KMS-11 (cell line): ENCODE measurements at regions not wholly inside any gene's neighbourhood (a gene's known extent, or its start where the extent isn't known, plus 50 kb on each side); places are given as distances from the start of the nearest gene placed in this dataset.

ENCODE experiments used
- H2AFZ ChIP-seq: fragments of 200-600 bp; sonication (generic); 2 replicates; pipeline ENCODE4 v1.6.1; 2016; ENCODE audit warnings: antibody characterized with exemption, mixed run types, low read depth
- H3K27ac ChIP-seq: fragments of 200-600 bp; sonication (generic); 2 replicates; pipeline ENCODE4 v1.6.1; 2016; ENCODE audit warnings: mild to moderate bottlenecking, mixed run types
- H3K27me3 ChIP-seq: fragments of 200-600 bp; sonication (generic); 2 replicates; pipeline ENCODE4 v1.6.1; 2017; ENCODE audit warnings: mild to moderate bottlenecking, low read depth, mixed run types, moderate library complexity; ENCODE audit not compliant: insufficient read depth
- H3K36me3 ChIP-seq: fragments of 200-600 bp; sonication (generic); 2 replicates; pipeline ENCODE4 v1.6.1; 2017; ENCODE audit warnings: mild to moderate bottlenecking, mixed run types; ENCODE audit not compliant: insufficient read depth
- H3K4me1 ChIP-seq: fragments of 200-600 bp; sonication (generic); 2 replicates; pipeline ENCODE4 v1.6.1; 2016; ENCODE audit warnings: mild to moderate bottlenecking, low read depth, mixed run types; ENCODE audit not compliant: poor library complexity, severe bottlenecking
- H3K4me2 ChIP-seq: fragments of 200-600 bp; sonication (generic); 2 replicates; pipeline ENCODE4 v1.7.0; 2016; ENCODE audit warnings: mild to moderate bottlenecking, mixed run types
- H3K4me3 ChIP-seq: fragments of 200-600 bp; sonication (generic); IDR thresholded peaks from 2 replicates; pipeline ENCODE4 v1.6.1; 2017; ENCODE audit warnings: low read depth, low read length, mixed read lengths; ENCODE audit not compliant: insufficient read depth
- H3K79me2 ChIP-seq: fragments of 200-600 bp; sonication (generic); 2 replicates; pipeline ENCODE4 v1.6.1; 2016; ENCODE audit warnings: low read depth, mixed run types; ENCODE audit not compliant: insufficient read depth
- H3K9ac ChIP-seq: fragments of 200-600 bp; sonication (generic); 2 replicates; pipeline ENCODE4 v1.6.1; 2016; ENCODE audit warnings: mild to moderate bottlenecking, mixed run types
- H4K20me1 ChIP-seq: fragments of 200-600 bp; sonication (generic); 2 replicates; pipeline ENCODE4 v1.6.1; 2016; ENCODE audit warnings: mild to moderate bottlenecking, mixed run types; ENCODE audit not compliant: insufficient read depth
- TF ChIP-seq, protein P1 (sequence below): fragments of 200-600 bp; sonication (generic); conservative IDR thresholded peaks from 2 replicates; pipeline ENCODE4 v1.6.1; 2017; ENCODE audit warnings: low read depth, mild to moderate bottlenecking, antibody characterized with exemption, low read length, moderate library complexity, mixed read lengths

DNA sequence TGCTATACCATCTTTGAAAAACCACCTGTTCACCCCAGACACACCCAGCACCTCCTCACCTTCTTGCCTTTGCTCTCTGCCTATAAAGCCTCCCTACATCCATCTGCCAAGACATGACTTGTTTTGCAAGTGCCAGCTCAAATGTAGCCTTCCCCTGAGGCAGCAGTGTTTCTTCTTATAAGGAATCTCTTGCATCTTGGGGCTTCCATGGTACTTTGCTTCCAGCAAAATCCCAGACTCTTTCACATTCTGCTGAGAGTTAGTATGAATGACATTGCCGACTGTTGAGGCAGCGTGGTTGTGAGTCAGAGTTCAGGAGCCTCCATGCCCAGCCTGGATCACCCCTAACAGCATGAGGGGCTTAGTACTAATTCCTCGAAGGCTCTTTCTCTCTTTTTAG is 217.4 kb upstream of the RUNX1 start:
- TF ChIP-seq, protein P1, sequence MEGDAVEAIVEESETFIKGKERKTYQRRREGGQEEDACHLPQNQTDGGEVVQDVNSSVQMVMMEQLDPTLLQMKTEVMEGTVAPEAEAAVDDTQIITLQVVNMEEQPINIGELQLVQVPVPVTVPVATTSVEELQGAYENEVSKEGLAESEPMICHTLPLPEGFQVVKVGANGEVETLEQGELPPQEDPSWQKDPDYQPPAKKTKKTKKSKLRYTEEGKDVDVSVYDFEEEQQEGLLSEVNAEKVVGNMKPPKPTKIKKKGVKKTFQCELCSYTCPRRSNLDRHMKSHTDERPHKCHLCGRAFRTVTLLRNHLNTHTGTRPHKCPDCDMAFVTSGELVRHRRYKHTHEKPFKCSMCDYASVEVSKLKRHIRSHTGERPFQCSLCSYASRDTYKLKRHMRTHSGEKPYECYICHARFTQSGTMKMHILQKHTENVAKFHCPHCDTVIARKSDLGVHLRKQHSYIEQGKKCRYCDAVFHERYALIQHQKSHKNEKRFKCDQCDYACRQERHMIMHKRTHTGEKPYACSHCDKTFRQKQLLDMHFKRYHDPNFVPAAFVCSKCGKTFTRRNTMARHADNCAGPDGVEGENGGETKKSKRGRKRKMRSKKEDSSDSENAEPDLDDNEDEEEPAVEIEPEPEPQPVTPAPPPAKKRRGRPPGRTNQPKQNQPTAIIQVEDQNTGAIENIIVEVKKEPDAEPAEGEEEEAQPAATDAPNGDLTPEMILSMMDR, result no peak
- no peak overlapping the region for H3K4me3 ChIP-seq
- H3K27ac ChIP-seq, result no peak overlapping the region
- H3K36me3 ChIP-seq, result no peaks in the 10 kb centered on the region
- H3K4me1 ChIP-seq, result no peaks in the 10 kb centered on the region
- no peaks in the 10 kb centered on the region for H3K27me3 ChIP-seq
- no peak overlapping the region for H3K9ac ChIP-seq
- no peaks in the 10 kb centered on the region for H3K79me2 ChIP-seq
- H4K20me1 ChIP-seq, result no peaks in the 10 kb centered on the region
- no peak overlapping the region for H2AFZ ChIP-seq
- no peak overlapping the region for H3K4me2 ChIP-seq

- no peak overlapping the region for H2AFZ ChIP-seq
- H3K4me2 ChIP-seq, result no peak overlapping the region
- no peaks in the 10 kb centered on the region for H3K36me3 ChIP-seq
- no peaks in the 10 kb centered on the region for H4K20me1 ChIP-seq
- H3K79me2 ChIP-seq, result no peaks in the 10 kb centered on the region
- H3K27me3 ChIP-seq, result no peaks in the 10 kb centered on the region
- TF ChIP-seq, protein P1, result no peak
- H3K4me1 ChIP-seq, result no peaks in the 10 kb centered on the region
- no peak overlapping the region for H3K27ac ChIP-seq
- no peak overlapping the region for H3K9ac ChIP-seq
- H3K4me3 ChIP-seq, result no peak overlapping the region
These were observed 216.2 kb upstream of the RUNX1 start for GRCh38 chr21:35265170-35265877.

DNA sequence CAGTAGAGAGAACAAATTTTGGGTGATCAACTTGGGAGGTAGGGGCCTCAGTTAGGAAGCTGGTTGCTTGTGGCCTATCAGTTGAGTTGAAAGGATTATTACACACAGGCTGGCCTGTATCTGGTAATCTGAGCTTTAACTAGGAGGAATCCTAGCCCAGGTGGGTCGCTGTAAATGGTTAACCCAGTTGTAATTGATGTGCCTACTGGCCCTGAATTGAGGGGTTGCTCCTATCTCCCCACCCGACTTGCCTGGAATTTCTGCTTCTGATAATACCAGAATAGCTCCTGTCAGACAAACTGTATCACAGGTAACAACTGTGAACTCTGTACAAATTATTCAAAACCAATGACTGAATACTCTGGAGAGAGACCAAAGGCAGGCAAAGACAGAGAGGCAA is 210.4 kb upstream of the RUNX1 start:
- H3K27me3 ChIP-seq, result no peaks in the 10 kb centered on the region
- H3K4me1 ChIP-seq, result peaks cover 26% of the 10 kb centered on the region
- no peaks in the 10 kb centered on the region for H4K20me1 ChIP-seq
- TF ChIP-seq, protein P1, result no peak
- H3K79me2 ChIP-seq, result no peaks in the 10 kb centered on the region
- no peak overlapping the region for H3K4me3 ChIP-seq
- H3K9ac ChIP-seq, result no peak overlapping the region
- H2AFZ ChIP-seq, result no peak overlapping the region
- H3K36me3 ChIP-seq, result no peaks in the 10 kb centered on the region
- no peak overlapping the region for H3K27ac ChIP-seq
- no peak overlapping the region for H3K4me2 ChIP-seq

GRCh38 chr21:35258521-35258920 is 209.4 kb upstream of the RUNX1 start:
- Histone ChIP-seq H3K4me1 (peaks cover 29% of the 10 kb centered on the region), H3K27ac (no peak overlapping the region), H2AFZ (no peak overlapping the region), H4K20me1 (no peaks in the 10 kb centered on the region), H3K9ac (no peak overlapping the region), H3K27me3 (no peaks in the 10 kb centered on the region), H3K79me2 (no peaks in the 10 kb centered on the region), H3K36me3 (no peaks in the 10 kb centered on the region), H3K4me3 (no peak overlapping the region), H3K4me2 (no peak overlapping the region)
- TF ChIP-seq, protein P1, result no peak
